Left ventricle myocardium inferior (tissue), 1 donor: ENCODE measurements at regions not wholly inside any gene's neighbourhood (a gene's known extent, or its start where the extent isn't known, plus 50 kb on each side); places are given as distances from the start of the nearest gene placed in this dataset.

Experiments
- DNase-seq: peaks from one replicate; pipeline ENCODE4 v3.0.0-alpha.2; 2020
- H3K27ac ChIP-seq: fragments of 200-600 bp; replicated peaks from 2 replicates; pipeline ENCODE4 v1.8.0; 2021
- H3K27me3 ChIP-seq: fragments of 200-600 bp; 2 replicates; pipeline ENCODE4 v1.8.0; 2021; ENCODE audit warnings: low read depth
- H3K36me3 ChIP-seq: fragments of 200-600 bp; 2 replicates; pipeline ENCODE4 v1.8.0; 2021
- H3K4me1 ChIP-seq: fragments of 200-600 bp; 2 replicates; pipeline ENCODE4 v1.8.0; 2021
- H3K4me3 ChIP-seq: fragments of 200-600 bp; 2 replicates; pipeline ENCODE4 v1.8.0; 2021; ENCODE audit warnings: mild to moderate bottlenecking, moderate library complexity
- H3K9me3 ChIP-seq: fragments of 200-600 bp; replicated peaks from 2 replicates; pipeline ENCODE4 v1.8.0; 2021
- intact Hi-C: fragments of 100-400 bp; cut with micrococcal nuclease; formaldehyde crosslinking; loops from one replicate; pipeline ENCODE4 v1.11.0; 2022
- TF ChIP-seq, protein P1 (sequence below): fragments of 200-600 bp; IDR thresholded peaks from 2 replicates; pipeline ENCODE4 v1.8.0; 2021; ENCODE audit warnings: antibody characterized with exemption, mild to moderate bottlenecking, borderline replicate concordance
- donor health status: DM: no; HTN: yes; CAD: no; lungs with severe emphysema.

DNA sequence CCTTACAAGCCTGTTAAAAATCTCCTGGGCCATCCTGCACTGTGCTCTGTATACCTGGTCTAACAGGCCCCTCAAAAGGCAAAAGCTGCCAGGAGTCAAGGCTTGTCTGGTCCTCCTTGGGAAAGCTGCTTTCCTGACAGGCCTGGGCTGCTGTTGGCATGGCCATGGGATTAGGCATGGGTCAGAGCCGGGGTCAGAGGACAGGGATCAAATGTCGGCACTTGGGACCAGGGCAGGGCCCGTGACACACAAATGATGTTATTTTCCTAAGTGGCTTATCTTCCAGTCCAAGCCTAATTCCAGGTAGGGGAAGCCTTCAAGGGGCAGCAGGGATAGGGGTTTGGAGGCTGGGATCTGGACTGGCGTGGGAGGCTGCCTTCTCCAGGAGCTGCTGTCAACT, 191.5 kb upstream of the GPR26 start:
- intact Hi-C loops: no loop called here
- Histone ChIP-seq H3K9me3 (no peaks in the 10 kb centered on the region), H3K4me1 (no peaks in the 10 kb centered on the region), H3K27ac (no peak overlapping the region), H3K4me3 (no peak overlapping the region), H3K27me3 (peaks cover 33% of the 10 kb centered on the region), H3K36me3 (no peaks in the 10 kb centered on the region)
- DNase-seq: no peak
- TF ChIP-seq, protein P1, sequence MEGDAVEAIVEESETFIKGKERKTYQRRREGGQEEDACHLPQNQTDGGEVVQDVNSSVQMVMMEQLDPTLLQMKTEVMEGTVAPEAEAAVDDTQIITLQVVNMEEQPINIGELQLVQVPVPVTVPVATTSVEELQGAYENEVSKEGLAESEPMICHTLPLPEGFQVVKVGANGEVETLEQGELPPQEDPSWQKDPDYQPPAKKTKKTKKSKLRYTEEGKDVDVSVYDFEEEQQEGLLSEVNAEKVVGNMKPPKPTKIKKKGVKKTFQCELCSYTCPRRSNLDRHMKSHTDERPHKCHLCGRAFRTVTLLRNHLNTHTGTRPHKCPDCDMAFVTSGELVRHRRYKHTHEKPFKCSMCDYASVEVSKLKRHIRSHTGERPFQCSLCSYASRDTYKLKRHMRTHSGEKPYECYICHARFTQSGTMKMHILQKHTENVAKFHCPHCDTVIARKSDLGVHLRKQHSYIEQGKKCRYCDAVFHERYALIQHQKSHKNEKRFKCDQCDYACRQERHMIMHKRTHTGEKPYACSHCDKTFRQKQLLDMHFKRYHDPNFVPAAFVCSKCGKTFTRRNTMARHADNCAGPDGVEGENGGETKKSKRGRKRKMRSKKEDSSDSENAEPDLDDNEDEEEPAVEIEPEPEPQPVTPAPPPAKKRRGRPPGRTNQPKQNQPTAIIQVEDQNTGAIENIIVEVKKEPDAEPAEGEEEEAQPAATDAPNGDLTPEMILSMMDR: no peak

DNA sequence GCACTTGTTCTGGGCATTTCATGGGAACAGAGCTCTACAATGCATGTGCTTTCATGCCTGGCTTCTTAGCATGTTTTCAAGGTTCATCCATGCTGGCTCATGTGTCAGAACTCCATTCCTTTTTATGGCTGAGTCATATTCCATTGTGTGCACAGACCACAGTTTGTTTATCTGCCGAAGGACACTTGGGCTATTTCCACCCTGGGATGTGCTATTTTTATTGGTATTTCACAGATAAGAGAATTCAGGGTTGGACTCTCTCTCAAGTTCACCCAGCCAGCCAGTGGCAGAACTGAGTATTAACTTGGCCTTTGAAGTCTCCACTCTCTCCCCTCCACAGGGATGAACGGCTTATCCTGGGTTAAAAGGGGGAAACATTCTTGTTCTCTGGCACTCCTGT, 190.7 kb upstream of the GPR26 start:
- H3K4me3 ChIP-seq: no peak overlapping the region
- H3K4me1 ChIP-seq: no peaks in the 10 kb centered on the region
- intact Hi-C loops: no loop called here
- no peaks in the 10 kb centered on the region for H3K36me3 ChIP-seq
- no peak for DNase-seq
- TF ChIP-seq, protein P1: no peak
- H3K9me3 ChIP-seq: no peaks in the 10 kb centered on the region
- no peak overlapping the region for H3K27ac ChIP-seq
- H3K27me3 ChIP-seq: peaks cover 30% of the 10 kb centered on the region

DNA sequence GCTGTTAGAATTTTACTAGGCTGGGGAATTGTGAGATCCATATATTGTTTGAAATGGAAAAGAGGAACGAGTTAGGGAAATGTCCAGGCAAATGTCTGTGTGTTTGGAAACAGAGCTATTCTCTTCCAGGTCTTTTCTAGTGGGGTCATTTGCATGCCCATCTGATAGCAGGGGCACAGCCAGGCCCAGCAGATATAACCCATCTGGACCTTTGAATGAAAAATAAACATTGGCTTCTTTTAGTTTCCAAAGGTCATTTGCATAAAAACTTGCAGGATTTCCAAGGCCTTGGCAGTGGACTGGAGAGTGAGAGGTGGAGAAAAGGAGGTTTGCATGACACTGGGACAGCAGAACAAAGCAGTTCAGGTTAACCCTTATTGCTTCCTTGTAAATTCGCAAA, 188.0 kb upstream of the GPR26 start:
- peaks cover 19% of the 10 kb centered on the region for H3K27me3 ChIP-seq
- TF ChIP-seq, protein P1: no peak
- H3K27ac ChIP-seq: no peak overlapping the region
- DNase-seq: no peak
- H3K36me3 ChIP-seq: no peaks in the 10 kb centered on the region
- H3K9me3 ChIP-seq: no peaks in the 10 kb centered on the region
- no peak overlapping the region for H3K4me3 ChIP-seq
- intact Hi-C loops: no loop called here
- H3K4me1 ChIP-seq: no peaks in the 10 kb centered on the region

DNA sequence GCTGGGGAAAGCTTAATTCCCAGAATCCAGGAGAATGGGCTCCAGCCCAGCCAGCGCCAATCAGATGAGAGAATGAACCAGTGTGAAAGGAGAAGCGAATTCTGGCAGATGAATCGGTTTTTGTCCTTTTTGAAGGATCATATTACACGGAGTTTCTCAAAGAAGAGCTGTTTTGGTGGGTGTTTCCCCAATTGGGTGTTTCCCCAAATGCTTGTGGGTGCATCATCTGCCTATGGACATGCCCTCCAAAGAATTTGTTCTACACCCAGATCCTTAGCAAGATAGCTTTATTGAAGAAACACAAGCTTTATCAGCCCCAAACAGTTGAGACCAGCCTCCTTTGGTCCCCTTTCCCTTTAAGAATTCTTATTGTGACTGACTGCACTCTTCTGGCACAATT, 186.5 kb upstream of the GPR26 start:
- H3K36me3 ChIP-seq: no peaks in the 10 kb centered on the region
- TF ChIP-seq, protein P1: no peak
- no peak overlapping the region for H3K27ac ChIP-seq
- H3K27me3 ChIP-seq: peaks cover 24% of the 10 kb centered on the region
- H3K9me3 ChIP-seq: no peaks in the 10 kb centered on the region
- intact Hi-C loops: no loop called here
- H3K4me1 ChIP-seq: no peaks in the 10 kb centered on the region
- no peak overlapping the region for H3K4me3 ChIP-seq
- no peak for DNase-seq

DNA sequence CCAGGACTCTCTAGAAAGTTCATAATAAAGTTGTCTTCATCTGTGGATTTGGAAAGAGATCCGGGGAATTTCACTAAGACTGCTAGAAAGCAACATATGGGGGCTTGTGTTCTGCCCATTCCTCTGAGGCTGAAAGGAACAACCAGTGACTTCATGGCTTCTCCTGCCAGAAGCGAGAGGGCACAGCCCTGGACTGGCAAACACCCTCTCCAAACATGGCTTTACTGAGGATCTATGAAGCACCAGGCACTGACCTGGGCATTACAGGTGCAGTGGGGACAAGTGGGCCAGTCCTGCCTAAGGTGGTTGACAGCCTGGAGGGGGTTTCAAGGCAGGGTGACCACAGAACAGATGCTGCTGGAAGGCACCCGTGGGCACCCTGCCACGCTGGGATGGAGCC, 185.8 kb upstream of the GPR26 start:
- Histone ChIP-seq H3K27ac (no peak overlapping the region), H3K4me1 (no peaks in the 10 kb centered on the region), H3K9me3 (no peaks in the 10 kb centered on the region), H3K4me3 (no peak overlapping the region), H3K36me3 (no peaks in the 10 kb centered on the region), H3K27me3 (peaks cover 26% of the 10 kb centered on the region)
- TF ChIP-seq, protein P1: no peak
- DNase-seq: no peak
- intact Hi-C loops: no loop called here

DNA sequence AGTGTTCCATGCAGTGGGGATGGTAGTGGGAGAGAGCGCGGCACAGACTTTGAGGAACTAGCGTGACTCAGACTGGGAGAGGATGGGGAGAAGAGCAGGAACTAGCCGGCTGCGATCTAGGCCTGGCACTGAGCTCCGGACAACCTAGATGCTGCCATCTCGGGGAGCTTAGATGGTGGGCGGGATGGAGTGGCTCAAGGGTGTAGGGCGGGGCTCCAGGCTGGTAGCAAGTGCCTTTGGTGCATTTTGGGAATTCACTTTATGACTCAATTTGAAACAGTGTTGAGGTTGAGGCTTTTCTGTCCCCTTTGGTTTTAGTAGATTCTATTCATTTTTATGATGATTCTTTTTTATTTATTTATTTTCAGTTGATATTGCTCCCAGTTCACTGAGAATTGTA, 185.3 kb upstream of the GPR26 start:
- peaks cover 26% of the 10 kb centered on the region for H3K27me3 ChIP-seq
- no peak overlapping the region for H3K27ac ChIP-seq
- intact Hi-C loops: no loop called here
- no peak for DNase-seq
- no peaks in the 10 kb centered on the region for H3K4me1 ChIP-seq
- H3K36me3 ChIP-seq: no peaks in the 10 kb centered on the region
- TF ChIP-seq, protein P1: no peak
- H3K9me3 ChIP-seq: no peaks in the 10 kb centered on the region
- no peak overlapping the region for H3K4me3 ChIP-seq
